NT2/D1 (cell line): ENCODE measurements at regions not wholly inside any gene's neighbourhood (a gene's known extent, or its start where the extent isn't known, plus 50 kb on each side); places are given as distances from the start of the nearest gene placed in this dataset.

ENCODE experiments used
- SUZ12 ChIP-seq: IDR thresholded peaks from 2 replicates; pipeline ENCODE4 v1.6.1; 2011; ENCODE audit not compliant: insufficient read length, insufficient read depth; ENCODE audit errors: extremely low read depth
- YY1 ChIP-seq: IDR thresholded peaks from 2 replicates; pipeline ENCODE4 v1.6.1; 2011; ENCODE audit not compliant: insufficient read length, insufficient read depth
- ZNF274 ChIP-seq: IDR thresholded peaks from 2 replicates; pipeline ENCODE4 v1.6.1; 2011; ENCODE audit warnings: mild to moderate bottlenecking, low read depth, low read length

GRCh38 chr18:25825979-25826776 lies 264.2 kb downstream of the SS18 start:
- TF ChIP-seq SUZ12 = no peak
- no peak for TF ChIP-seq ZNF274
- no peak for TF ChIP-seq YY1
